Gastrocnemius medialis (tissue), 4 donors: ENCODE measurements at regions not wholly inside any gene's neighbourhood (a gene's known extent, or its start where the extent isn't known, plus 50 kb on each side); places are given as distances from the start of the nearest gene placed in this dataset.

Source experiments
- CTCF ChIP-seq, 5 experiments: fragments of 450-650 bp in 3 of 5; fragments of 200-600 bp in 2 of 5; sonication (generic) in 2 of 5; IDR thresholded peaks in 4 of 5; conservative IDR thresholded peaks in 1 of 5; 1 replicate in 4 of 5; 2 replicates in 1 of 5; pipeline ENCODE4 v1.5.1; 2016 to 2019; ENCODE audit warnings: antibody characterized with exemption in 5 of 5, mild to moderate bottlenecking in 3 of 5, moderate library complexity in 3 of 5
- POLR2A ChIP-seq, 2 donors: fragments of 450-650 bp; IDR thresholded peaks; one replicate each; pipeline ENCODE4 v1.6.1; 2017; ENCODE audit warnings: antibody characterized with exemption in 2 of 2, mild to moderate bottlenecking in 2 of 2, moderate library complexity in 2 of 2

GRCh38 chr22:22821340-22821739 lies 66.3 kb upstream of the IGLL5 start:
- TF ChIP-seq CTCF (IDR thresholded peaks at IDR 0.05 in 4 of 5, conservative IDR thresholded peaks at IDR 0.05 in 1 of 5) (no peak), POLR2A (IDR thresholded peaks at IDR 0.05) (no peak)
